ENCODE measurements at regions not wholly inside any gene's neighbourhood (a gene's known extent, or its start where the extent isn't known, plus 50 kb on each side); places are given as distances from the start of the nearest gene placed in this dataset.

- DNase-seq (ENCODE audit: low spot score), result no peak
- Histone ChIP-seq H4K20me1 (ENCODE audit: low read depth) (no peaks in the 10 kb centered on the region), H3K9ac (no peak overlapping the region), H3K79me2 (ENCODE audit: low read depth) (no peaks in the 10 kb centered on the region), H3K27ac (no peak overlapping the region), H3K9me3 (ENCODE audit: low read depth) (no peaks in the 10 kb centered on the region), H3K36me3 (no peaks in the 10 kb centered on the region), H3K4me3 (no peak overlapping the region), H3K27me3 (no peaks in the 10 kb centered on the region), H2AFZ (replicated peaks) (no peak overlapping the region), H3F3A (ENCODE audit: low read depth) (no peaks in the 10 kb centered on the region), H3K4me2 (no peak overlapping the region), H3K4me1 (no peaks in the 10 kb centered on the region)
- TF ChIP-seq EZH2 (IDR thresholded peaks at IDR 0.05), result no peak
- TF ChIP-seq EZH2phosphoT487 (IDR thresholded peaks at IDR 0.05), result no peak
- no peak for TF ChIP-seq CTCF (IDR thresholded peaks at IDR 0.05)
- Mint-ChIP-seq H3K27ac (no peak overlapping the region), H3K4me3 (no peak overlapping the region), H3K27me3 (ENCODE audit: insufficient read depth, low read depth) (peaks cover 2% of the 10 kb centered on the region), H3K9me3 (no peaks in the 10 kb centered on the region), H3K36me3 (no peaks in the 10 kb centered on the region), H3K4me1 (no peaks in the 10 kb centered on the region)
Observed at GRCh38 chr4:114267976-114268375, 288.5 kb upstream of the ARSJ start.

GRCh38 chr4:114271031-114271430 is 291.6 kb upstream of the ARSJ start:
- no peaks in the 10 kb centered on the region for H3K4me1 ChIP-seq
- H3K36me3 ChIP-seq, result no peaks in the 10 kb centered on the region
- Mint-ChIP-seq H3K4me3 (no peak overlapping the region), H3K36me3 (no peaks in the 10 kb centered on the region), H3K9me3 (no peaks in the 10 kb centered on the region), H3K4me1 (no peaks in the 10 kb centered on the region), H3K27ac (no peak overlapping the region), H3K27me3 (ENCODE audit: insufficient read depth, low read depth) (peaks cover 2% of the 10 kb centered on the region)
- H3K27ac ChIP-seq, result no peak overlapping the region
- H3K9me3 ChIP-seq (ENCODE audit: low read depth), result no peaks in the 10 kb centered on the region
- no peaks in the 10 kb centered on the region for H3F3A ChIP-seq (ENCODE audit: low read depth)
- TF ChIP-seq CTCF (IDR thresholded peaks at IDR 0.05) (no peak), EZH2 (IDR thresholded peaks at IDR 0.05) (no peak), EZH2phosphoT487 (IDR thresholded peaks at IDR 0.05) (no peak)
- H4K20me1 ChIP-seq (ENCODE audit: low read depth), result no peaks in the 10 kb centered on the region
- no peak overlapping the region for H3K4me3 ChIP-seq
- H3K4me2 ChIP-seq, result no peak overlapping the region
- no peaks in the 10 kb centered on the region for H3K27me3 ChIP-seq
- DNase-seq (ENCODE audit: low spot score), result no peak
- no peak overlapping the region for H2AFZ ChIP-seq (replicated peaks)
- no peaks in the 10 kb centered on the region for H3K79me2 ChIP-seq (ENCODE audit: low read depth)
- no peak overlapping the region for H3K9ac ChIP-seq

- Histone ChIP-seq H3K9ac (no peak overlapping the region), H2AFZ (replicated peaks) (no peak overlapping the region), H3K9me3 (ENCODE audit: low read depth) (no peaks in the 10 kb centered on the region), H3K36me3 (no peaks in the 10 kb centered on the region), H3K79me2 (ENCODE audit: low read depth) (no peaks in the 10 kb centered on the region), H4K20me1 (ENCODE audit: low read depth) (no peaks in the 10 kb centered on the region), H3K4me1 (no peaks in the 10 kb centered on the region), H3K27me3 (no peaks in the 10 kb centered on the region), H3K27ac (no peak overlapping the region), H3F3A (ENCODE audit: low read depth) (no peaks in the 10 kb centered on the region), H3K4me3 (no peak overlapping the region), H3K4me2 (no peak overlapping the region)
- H3K27me3 Mint-ChIP-seq (ENCODE audit: insufficient read depth, low read depth), result peaks cover 2% of the 10 kb centered on the region
- no peak for TF ChIP-seq CTCF (IDR thresholded peaks at IDR 0.05)
- TF ChIP-seq EZH2phosphoT487 (IDR thresholded peaks at IDR 0.05), result no peak
- TF ChIP-seq EZH2 (IDR thresholded peaks at IDR 0.05), result no peak
- H3K4me3 Mint-ChIP-seq, result no peak overlapping the region
- no peaks in the 10 kb centered on the region for H3K4me1 Mint-ChIP-seq
- H3K9me3 Mint-ChIP-seq, result no peaks in the 10 kb centered on the region
- no peaks in the 10 kb centered on the region for H3K36me3 Mint-ChIP-seq
- DNase-seq (ENCODE audit: low spot score), result no peak
- H3K27ac Mint-ChIP-seq, result no peak overlapping the region
Observed at GRCh38 chr4:114272226-114272625, 292.8 kb upstream of the ARSJ start.

- H3K36me3 ChIP-seq, result no peaks in the 10 kb centered on the region
- H3F3A ChIP-seq (ENCODE audit: low read depth), result no peaks in the 10 kb centered on the region
- H3K4me1 ChIP-seq, result no peaks in the 10 kb centered on the region
- no peak for DNase-seq (ENCODE audit: low spot score)
- no peaks in the 10 kb centered on the region for H4K20me1 ChIP-seq (ENCODE audit: low read depth)
- no peak overlapping the region for H3K27ac ChIP-seq
- no peaks in the 10 kb centered on the region for H3K9me3 ChIP-seq (ENCODE audit: low read depth)
- no peaks in the 10 kb centered on the region for H3K4me1 Mint-ChIP-seq
- H3K4me3 ChIP-seq, result no peak overlapping the region
- no peak overlapping the region for H2AFZ ChIP-seq (replicated peaks)
- TF ChIP-seq EZH2phosphoT487 (IDR thresholded peaks at IDR 0.05) (no peak), CTCF (IDR thresholded peaks at IDR 0.05) (no peak), EZH2 (IDR thresholded peaks at IDR 0.05) (no peak)
- H3K27me3 ChIP-seq, result no peaks in the 10 kb centered on the region
- H3K36me3 Mint-ChIP-seq, result no peaks in the 10 kb centered on the region
- H3K4me3 Mint-ChIP-seq, result no peak overlapping the region
- H3K27me3 Mint-ChIP-seq (ENCODE audit: insufficient read depth, low read depth), result peaks cover 2% of the 10 kb centered on the region
- H3K27ac Mint-ChIP-seq, result no peak overlapping the region
- H3K79me2 ChIP-seq (ENCODE audit: low read depth), result no peaks in the 10 kb centered on the region
- no peak overlapping the region for H3K4me2 ChIP-seq
- no peaks in the 10 kb centered on the region for H3K9me3 Mint-ChIP-seq
- no peak overlapping the region for H3K9ac ChIP-seq
Observed at GRCh38 chr4:114273238-114273637, 293.8 kb upstream of the ARSJ start.
